Adipocyte (in vitro differentiated cells): ENCODE measurements at regions not wholly inside any gene's neighbourhood (a gene's known extent, or its start where the extent isn't known, plus 50 kb on each side); places are given as distances from the start of the nearest gene placed in this dataset.

ENCODE experiments used
- DNase-seq: peaks from one replicate; pipeline ENCODE4 v3.0.0-alpha.2; 2015; ENCODE audit warnings: low read depth
- H3K27me3 ChIP-seq: replicated peaks from 2 replicates; pipeline ENCODE4 v1.7.0; 2013; ENCODE audit warnings: mild to moderate bottlenecking, low read length, moderate library complexity; ENCODE audit not compliant: control insufficient read depth, insufficient read depth
- H3K36me3 ChIP-seq: 2 replicates; pipeline ENCODE4 v1.7.0; 2013; ENCODE audit warnings: low read length, mild to moderate bottlenecking, moderate library complexity; ENCODE audit not compliant: control insufficient read depth, insufficient read depth, severe bottlenecking
- H3K4me1 ChIP-seq: 2 replicates; pipeline ENCODE4 v1.7.0; 2013; ENCODE audit warnings: mild to moderate bottlenecking, low read length, moderate library complexity; ENCODE audit not compliant: control insufficient read depth, insufficient read depth
- H3K4me3 ChIP-seq: 2 replicates; pipeline ENCODE4 v1.7.0; 2013; ENCODE audit warnings: mild to moderate bottlenecking, low read length, moderate library complexity
- H3K9ac ChIP-seq: 2 replicates; pipeline ENCODE4 v1.7.0; 2013; ENCODE audit warnings: mild to moderate bottlenecking, low read length, moderate library complexity
- H3K9me3 ChIP-seq: 2 replicates; pipeline ENCODE4 v1.7.0; 2013; ENCODE audit warnings: mild to moderate bottlenecking, low read length, moderate library complexity; ENCODE audit not compliant: control insufficient read depth

DNA sequence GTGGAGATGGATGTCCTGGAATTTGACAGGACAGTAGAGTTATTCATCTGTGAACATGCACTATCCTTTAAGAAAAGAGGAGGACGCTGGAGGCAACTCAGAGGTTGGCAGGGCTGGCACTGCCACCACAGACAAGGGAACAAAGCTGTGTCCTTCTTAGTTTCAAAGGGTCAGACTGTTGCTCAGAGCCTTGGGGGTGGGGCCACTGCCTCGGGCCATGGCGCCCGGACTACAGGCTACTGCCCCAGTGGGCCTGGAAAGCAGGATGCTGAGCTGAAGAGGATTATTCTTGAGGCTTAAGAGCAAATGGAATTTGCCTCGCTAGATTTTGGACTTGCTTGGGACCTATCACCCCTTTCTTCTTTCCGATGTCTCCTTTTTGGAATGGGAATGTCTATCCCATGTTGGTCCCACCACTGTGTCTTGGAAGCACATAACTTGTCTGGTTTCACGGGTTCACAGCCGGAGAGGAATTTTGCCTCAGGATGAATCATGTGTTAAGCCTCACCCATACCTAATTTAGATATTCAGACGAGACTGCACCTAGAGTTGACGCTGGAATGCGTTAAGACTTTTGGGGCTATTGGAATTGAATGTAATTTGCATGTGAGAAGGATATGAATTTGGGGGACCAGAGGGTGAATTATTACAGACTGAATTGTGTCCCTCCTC is 114.8 kb upstream of the RFLNA start:
- Histone ChIP-seq H3K27me3 (peaks cover 20% of the 10 kb centered on the region), H3K36me3 (no peaks in the 10 kb centered on the region), H3K4me1 (no peaks in the 10 kb centered on the region), H3K9ac (no peak overlapping the region), H3K9me3 (no peaks in the 10 kb centered on the region), H3K4me3 (no peak overlapping the region)
- no peak for DNase-seq

DNA sequence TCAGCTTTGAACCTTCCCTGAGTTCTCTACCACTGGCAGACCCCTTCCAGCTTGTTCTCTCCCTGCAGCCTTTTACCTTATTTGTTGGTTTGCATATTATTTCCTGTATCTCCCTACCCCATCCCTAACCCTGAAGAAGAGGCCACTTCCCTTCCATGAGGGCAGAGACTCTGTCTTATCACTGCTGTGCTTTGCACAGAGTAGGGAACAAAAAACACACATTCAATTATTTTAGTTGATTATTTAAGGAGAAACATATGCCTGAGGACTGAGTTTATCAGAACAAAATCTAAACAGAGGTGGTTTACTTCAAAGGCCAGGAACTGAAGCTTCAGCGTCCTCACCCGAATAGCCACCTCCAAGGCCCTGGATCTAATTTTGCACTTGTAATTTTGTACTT is 111.7 kb upstream of the RFLNA start:
- H3K4me3 ChIP-seq = no peak overlapping the region
- H3K9me3 ChIP-seq = no peaks in the 10 kb centered on the region
- no peaks in the 10 kb centered on the region for H3K4me1 ChIP-seq
- DNase-seq = no peak
- H3K27me3 ChIP-seq = peaks cover 13% of the 10 kb centered on the region
- H3K36me3 ChIP-seq = no peaks in the 10 kb centered on the region
- H3K9ac ChIP-seq = no peak overlapping the region

GRCh38 chr12:124184456-124184855 is 110.4 kb upstream of the RFLNA start:
- Histone ChIP-seq H3K27me3 (peaks cover 15% of the 10 kb centered on the region), H3K9me3 (no peaks in the 10 kb centered on the region), H3K4me1 (no peaks in the 10 kb centered on the region), H3K36me3 (no peaks in the 10 kb centered on the region), H3K9ac (no peak overlapping the region), H3K4me3 (no peak overlapping the region)
- DNase-seq = no peak

DNA sequence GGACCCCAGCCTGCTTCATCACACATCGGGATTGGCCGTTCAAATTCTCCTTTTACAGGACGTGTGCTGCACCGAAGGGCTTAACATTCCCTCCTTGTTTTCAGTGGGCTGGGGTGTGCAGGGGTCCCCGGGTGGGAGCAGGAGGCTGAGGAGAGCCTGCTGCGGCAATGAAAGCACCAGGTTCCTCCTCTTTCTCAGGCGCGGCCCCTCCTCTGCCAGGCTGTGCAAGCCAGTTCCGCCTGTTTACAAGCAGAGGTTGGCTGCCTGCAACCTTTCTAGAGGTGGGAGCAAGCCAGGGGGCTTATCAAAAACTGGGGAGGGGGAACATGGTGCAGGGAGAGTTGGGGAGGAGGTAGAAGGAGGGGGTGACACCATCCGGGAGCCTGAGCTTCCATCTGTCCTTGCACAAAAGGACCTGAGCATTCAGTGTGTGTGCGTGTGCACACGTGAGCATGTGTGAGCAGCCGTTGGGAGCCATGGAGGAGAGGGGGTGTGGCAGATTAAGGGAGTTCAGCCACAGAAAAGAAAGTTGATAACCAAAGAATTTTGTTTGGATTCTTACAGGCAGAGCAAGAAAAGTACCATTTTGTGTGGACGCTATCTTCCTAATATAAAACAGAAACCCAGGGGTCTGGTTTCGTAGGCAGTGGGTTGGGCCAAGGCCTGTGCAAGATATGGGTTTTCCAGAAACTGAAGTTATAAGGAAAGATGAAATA is 108.8 kb upstream of the RFLNA start:
- Histone ChIP-seq H3K27me3 (peaks cover 27% of the 10 kb centered on the region), H3K4me1 (no peaks in the 10 kb centered on the region), H3K9me3 (no peaks in the 10 kb centered on the region), H3K4me3 (no peak overlapping the region), H3K36me3 (no peaks in the 10 kb centered on the region), H3K9ac (no peak overlapping the region)
- no peak for DNase-seq

DNA sequence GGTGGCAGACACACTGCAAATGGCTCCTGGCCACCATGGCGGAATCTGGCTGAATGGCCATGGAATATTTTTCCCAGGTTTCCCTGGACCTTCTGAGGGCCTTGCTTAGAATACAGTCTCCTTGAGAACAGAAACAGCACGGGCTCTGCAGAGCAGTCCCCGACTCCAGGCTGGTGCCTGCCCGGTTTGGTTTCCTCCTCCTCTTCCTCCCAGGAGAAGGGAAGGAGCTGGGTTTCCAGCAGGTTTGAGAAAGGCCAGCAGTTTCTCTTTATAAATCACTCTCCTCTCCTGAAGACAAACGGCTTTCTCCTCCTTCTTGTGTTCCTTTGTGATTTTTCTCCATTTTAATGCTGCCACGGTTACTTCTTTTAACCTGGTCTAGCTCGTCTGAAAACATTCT is 106.8 kb upstream of the RFLNA start:
- no peak overlapping the region for H3K4me3 ChIP-seq
- H3K27me3 ChIP-seq = peaks cover 22% of the 10 kb centered on the region
- H3K9me3 ChIP-seq = no peaks in the 10 kb centered on the region
- no peaks in the 10 kb centered on the region for H3K4me1 ChIP-seq
- H3K9ac ChIP-seq = no peak overlapping the region
- DNase-seq = no peak
- no peaks in the 10 kb centered on the region for H3K36me3 ChIP-seq

DNA sequence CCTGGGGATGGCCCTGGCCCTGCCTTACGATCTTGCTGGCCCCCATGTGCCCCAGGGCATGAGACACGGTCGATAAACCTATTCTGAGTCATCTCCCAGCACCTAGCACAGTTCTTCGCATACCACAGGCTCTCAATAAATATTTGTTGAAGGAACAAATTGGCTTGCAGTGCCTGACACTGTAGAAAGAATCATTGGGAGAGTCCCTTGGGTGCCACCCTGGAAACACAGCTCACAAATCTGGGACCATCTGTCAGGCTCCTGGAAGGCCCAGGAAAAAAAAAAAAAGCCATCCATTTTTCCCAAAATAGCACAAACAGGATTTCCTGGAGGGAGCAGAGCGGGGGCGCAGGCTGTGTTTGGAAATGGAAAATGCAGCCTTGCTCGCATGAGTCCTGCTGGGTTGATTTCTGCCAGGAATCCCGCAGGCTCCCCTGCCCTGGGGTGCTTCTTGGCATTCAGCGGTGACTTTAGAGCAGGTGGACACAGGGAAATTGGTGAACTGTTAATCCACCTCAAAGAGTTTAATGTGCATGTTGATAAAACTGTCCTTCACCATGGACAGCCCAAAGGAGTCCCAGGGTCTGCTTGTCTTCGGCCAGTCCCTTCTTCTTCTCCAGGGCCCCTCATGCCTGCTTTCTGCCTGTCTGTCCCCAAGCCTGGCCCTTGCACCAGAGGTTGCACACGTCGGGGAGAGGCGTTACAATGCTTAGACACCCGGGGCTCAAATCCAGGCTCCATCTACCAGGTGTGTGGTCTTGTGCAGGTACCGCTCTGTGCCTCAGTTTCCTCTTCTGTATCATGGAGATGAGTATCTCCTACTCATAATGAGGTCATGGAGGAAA is 106.1 kb upstream of the RFLNA start:
- Histone ChIP-seq H3K9me3 (peaks cover 5% of the 10 kb centered on the region), H3K4me3 (no peak overlapping the region), H3K4me1 (no peaks in the 10 kb centered on the region), H3K9ac (no peak overlapping the region), H3K36me3 (no peaks in the 10 kb centered on the region), H3K27me3 (peaks cover 22% of the 10 kb centered on the region)
- peak; percentile 31 for DNase-seq

- Histone ChIP-seq H3K36me3 (no peaks in the 10 kb centered on the region), H3K9me3 (peaks cover 8% of the 10 kb centered on the region), H3K9ac (no peak overlapping the region), H3K27me3 (peaks cover 17% of the 10 kb centered on the region), H3K4me3 (no peak overlapping the region), H3K4me1 (no peaks in the 10 kb centered on the region)
- no peak for DNase-seq
Observed at GRCh38 chr12:124190312-124191023, 104.4 kb upstream of the RFLNA start.

DNA sequence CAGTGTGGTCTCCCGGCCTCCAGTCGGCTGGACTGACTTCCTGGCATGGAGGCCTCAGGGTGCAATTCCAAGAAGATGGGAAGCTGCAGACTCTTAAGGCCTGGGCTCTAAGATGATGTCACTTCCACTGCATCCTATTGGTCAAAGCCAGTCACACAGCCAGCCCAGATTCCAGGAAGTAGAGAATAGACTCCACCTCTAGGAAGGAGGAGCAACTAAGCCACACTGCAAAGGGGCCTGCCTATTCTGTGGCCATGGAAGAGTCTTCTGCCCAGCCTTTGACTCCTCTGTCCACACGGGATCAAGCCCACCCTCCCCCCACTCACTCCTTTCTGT is 103.9 kb upstream of the RFLNA start:
- no peaks in the 10 kb centered on the region for H3K36me3 ChIP-seq
- peaks cover 20% of the 10 kb centered on the region for H3K27me3 ChIP-seq
- H3K4me1 ChIP-seq = no peaks in the 10 kb centered on the region
- peaks cover 9% of the 10 kb centered on the region for H3K9me3 ChIP-seq
- no peak for DNase-seq
- no peak overlapping the region for H3K9ac ChIP-seq
- H3K4me3 ChIP-seq = no peak overlapping the region

- Histone ChIP-seq H3K36me3 (no peaks in the 10 kb centered on the region), H3K27me3 (peaks cover 20% of the 10 kb centered on the region), H3K4me1 (no peaks in the 10 kb centered on the region), H3K9ac (no peak overlapping the region), H3K9me3 (peaks cover 15% of the 10 kb centered on the region), H3K4me3 (no peak overlapping the region)
- no peak for DNase-seq
Observed at GRCh38 chr12:124191966-124192365, 102.9 kb upstream of the RFLNA start.

DNA sequence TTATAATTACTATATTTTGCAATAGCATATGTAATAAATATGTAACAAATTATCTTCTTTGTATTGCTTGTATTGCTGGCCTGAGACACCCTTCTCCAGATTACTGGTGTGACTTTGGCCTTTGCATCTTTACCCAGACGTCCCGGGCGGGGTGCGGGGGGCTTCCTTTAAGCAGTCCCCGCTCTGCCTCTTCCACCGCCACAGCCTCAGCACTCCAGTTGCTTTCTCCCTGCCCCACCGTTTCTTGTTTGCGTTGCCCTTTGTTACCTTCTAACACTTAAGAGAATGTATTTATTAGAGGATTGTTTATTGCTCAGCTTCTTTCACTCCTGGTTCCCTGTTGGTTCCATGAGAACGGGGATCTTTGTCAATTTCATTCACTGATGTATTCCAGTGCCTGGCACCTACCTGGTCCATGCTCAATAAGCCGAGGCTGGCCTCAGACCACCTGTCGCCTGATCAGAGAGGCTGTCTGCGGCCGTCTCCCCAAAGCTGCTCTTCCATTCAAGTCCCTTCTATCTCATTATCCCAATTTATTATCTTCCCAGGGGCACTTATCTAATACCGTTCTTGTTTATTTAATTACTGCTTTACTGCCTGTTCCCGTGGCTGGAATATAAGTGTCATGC is 100.5 kb upstream of the RFLNA start:
- no peak for DNase-seq
- no peaks in the 10 kb centered on the region for H3K36me3 ChIP-seq

More for the DNA sequence above, 100.5 kb upstream of the RFLNA start:
- H3K4me3 ChIP-seq = no peak overlapping the region
- no peaks in the 10 kb centered on the region for H3K4me1 ChIP-seq
- no peak overlapping the region for H3K9ac ChIP-seq
- H3K27me3 ChIP-seq = peaks cover 18% of the 10 kb centered on the region
- H3K9me3 ChIP-seq = peaks cover 24% of the 10 kb centered on the region
